ENCODE measurements at regions not wholly inside any gene's neighbourhood (a gene's known extent, or its start where the extent isn't known, plus 50 kb on each side); places are given as distances from the start of the nearest gene placed in this dataset.

DNA sequence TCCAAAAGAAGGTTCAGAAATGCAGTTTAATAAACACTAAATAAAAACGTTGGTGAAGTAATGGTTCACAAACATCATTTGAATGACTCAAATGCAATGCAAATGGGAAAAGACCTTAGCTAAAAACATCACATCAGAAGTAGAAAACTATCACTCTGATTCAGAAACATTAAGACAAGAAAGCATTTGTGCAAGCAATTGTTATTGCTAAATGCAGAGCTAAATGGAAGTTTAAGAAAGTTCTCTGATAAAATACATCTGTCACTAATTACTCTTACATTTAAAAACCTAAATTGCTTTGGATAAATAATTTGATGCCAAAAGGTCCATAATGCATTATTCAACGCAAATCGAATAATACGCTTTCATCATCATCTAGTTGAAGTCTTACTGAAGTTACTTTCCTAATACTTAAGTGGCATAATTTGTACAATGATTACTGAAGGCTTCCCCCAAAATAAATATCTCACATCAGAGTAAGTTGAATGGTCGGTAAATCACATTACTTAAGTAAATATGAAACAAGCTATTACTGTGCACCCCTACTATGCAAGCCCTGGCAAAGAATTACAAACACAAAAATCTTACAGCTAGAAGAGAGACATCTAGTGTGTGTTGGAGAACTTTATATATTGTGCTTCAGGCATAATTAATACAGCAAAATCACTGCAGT, 105.7 kb upstream of the KCTD1 start:
- TF ChIP-seq, protein P1, sequence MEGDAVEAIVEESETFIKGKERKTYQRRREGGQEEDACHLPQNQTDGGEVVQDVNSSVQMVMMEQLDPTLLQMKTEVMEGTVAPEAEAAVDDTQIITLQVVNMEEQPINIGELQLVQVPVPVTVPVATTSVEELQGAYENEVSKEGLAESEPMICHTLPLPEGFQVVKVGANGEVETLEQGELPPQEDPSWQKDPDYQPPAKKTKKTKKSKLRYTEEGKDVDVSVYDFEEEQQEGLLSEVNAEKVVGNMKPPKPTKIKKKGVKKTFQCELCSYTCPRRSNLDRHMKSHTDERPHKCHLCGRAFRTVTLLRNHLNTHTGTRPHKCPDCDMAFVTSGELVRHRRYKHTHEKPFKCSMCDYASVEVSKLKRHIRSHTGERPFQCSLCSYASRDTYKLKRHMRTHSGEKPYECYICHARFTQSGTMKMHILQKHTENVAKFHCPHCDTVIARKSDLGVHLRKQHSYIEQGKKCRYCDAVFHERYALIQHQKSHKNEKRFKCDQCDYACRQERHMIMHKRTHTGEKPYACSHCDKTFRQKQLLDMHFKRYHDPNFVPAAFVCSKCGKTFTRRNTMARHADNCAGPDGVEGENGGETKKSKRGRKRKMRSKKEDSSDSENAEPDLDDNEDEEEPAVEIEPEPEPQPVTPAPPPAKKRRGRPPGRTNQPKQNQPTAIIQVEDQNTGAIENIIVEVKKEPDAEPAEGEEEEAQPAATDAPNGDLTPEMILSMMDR (IDR thresholded peaks at IDR 0.05; ENCODE audit: borderline replicate concordance, insufficient read depth, low read depth, low read length), result no peak
- H3K4me3 ChIP-seq (ENCODE audit: low read depth, low read length), result no peak overlapping the region

GRCh38 chr18:26652501-26652900, 104.1 kb upstream of the KCTD1 start:
- TF ChIP-seq, protein P1 (IDR thresholded peaks at IDR 0.05; ENCODE audit: borderline replicate concordance, insufficient read depth, low read depth, low read length), result no peak
- no peak overlapping the region for H3K4me3 ChIP-seq (ENCODE audit: low read depth, low read length)

DNA sequence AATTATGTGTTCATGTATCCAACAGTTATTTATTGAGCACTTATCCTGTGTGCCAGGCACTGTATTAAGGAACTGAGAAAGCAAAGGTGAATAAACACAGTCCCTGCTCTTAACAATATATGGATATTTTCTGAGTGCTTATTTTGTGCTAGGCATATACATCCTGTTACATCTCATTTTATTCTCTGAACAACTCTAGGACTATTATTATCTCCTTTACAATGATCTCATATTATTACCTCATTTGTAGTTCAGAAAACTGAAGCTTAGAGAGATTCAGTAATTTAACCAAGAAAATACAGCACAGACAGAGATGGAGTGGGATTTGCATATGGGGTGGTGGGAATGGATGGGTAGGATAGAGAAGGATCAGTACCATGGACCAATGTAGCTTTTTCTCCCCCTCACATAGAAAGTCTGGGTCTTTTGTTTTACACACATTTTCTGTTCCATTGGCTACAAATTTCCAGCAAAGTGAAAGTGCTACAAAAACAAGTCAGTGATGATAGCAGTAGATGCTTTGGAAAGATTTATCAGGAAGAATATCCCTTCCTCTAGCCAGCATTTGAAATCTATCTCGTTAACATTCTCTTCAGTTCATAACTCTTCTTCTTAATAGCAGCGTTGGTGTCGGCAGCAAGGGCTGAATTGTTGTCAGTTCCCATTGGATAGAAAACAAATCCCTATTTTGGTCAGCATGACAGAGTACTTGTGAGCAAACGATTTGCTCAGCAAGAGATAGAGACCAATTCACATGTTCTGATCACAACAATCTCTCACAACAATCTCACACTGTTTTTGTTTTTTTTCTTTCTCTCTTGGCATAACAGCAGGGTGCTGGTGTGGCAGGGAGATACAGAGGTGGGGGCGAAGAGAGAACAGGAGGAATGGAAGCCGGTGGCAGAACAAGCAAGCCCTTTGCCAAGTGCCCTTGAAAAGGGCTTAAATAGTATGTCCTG, 102.2 kb upstream of the KCTD1 start:
- TF ChIP-seq, protein P1 (IDR thresholded peaks at IDR 0.05; ENCODE audit: borderline replicate concordance, insufficient read depth, low read depth, low read length), result no peak
- no peak overlapping the region for H3K4me3 ChIP-seq (ENCODE audit: low read depth, low read length)

DNA sequence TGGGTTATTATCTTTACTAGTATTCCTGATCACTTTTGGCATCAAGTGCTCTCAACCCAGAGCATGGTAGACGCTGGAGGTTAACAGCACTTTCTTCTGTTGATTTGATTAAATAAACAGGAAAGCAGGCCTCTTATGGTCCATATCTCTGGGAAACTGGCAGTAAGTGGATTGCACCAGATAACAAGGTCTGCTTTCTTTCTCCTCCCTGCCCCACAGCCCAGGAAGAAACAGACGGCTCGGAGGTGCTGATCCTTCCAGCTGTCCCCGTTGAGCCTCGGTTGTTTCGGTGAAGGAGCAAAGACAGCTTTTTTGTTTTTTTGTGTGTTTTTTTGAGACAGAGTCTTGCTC, 100.8 kb upstream of the KCTD1 start:
- H3K4me3 ChIP-seq (ENCODE audit: low read depth, low read length), result no peak overlapping the region
- TF ChIP-seq, protein P1 (IDR thresholded peaks at IDR 0.05; ENCODE audit: borderline replicate concordance, insufficient read depth, low read depth, low read length), result no peak

- H3K4me3 ChIP-seq (ENCODE audit: low read depth, low read length), result no peak overlapping the region
- TF ChIP-seq, protein P1 (IDR thresholded peaks at IDR 0.05; ENCODE audit: borderline replicate concordance, insufficient read depth, low read depth, low read length), result no peak
Observed at GRCh38 chr18:26648509-26649192, 100.3 kb upstream of the KCTD1 start.

GRCh38 chr18:26646901-26647300, 98.5 kb upstream of the KCTD1 start:
- no peak overlapping the region for H3K4me3 ChIP-seq (ENCODE audit: low read depth, low read length)
- TF ChIP-seq, protein P1 (IDR thresholded peaks at IDR 0.05; ENCODE audit: borderline replicate concordance, insufficient read depth, low read depth, low read length), result no peak

All from GM12875 (cell line).